Gastrocnemius medialis (tissue), 4 donors: ENCODE measurements at regions not wholly inside any gene's neighbourhood (a gene's known extent, or its start where the extent isn't known, plus 50 kb on each side); places are given as distances from the start of the nearest gene placed in this dataset.

ENCODE experiments used
- POLR2A ChIP-seq, 2 donors: fragments of 450-650 bp; IDR thresholded peaks; one replicate each; pipeline ENCODE4 v1.6.1; 2017; ENCODE audit warnings: antibody characterized with exemption in 2 of 2, mild to moderate bottlenecking in 2 of 2, moderate library complexity in 2 of 2
- TF ChIP-seq, protein P1 (sequence below), 5 experiments: fragments of 450-650 bp in 3 of 5; fragments of 200-600 bp in 2 of 5; sonication (generic) in 2 of 5; IDR thresholded peaks in 4 of 5; conservative IDR thresholded peaks in 1 of 5; 1 replicate in 4 of 5; 2 replicates in 1 of 5; pipeline ENCODE4 v1.5.1; 2016 to 2019; ENCODE audit warnings: antibody characterized with exemption in 5 of 5, mild to moderate bottlenecking in 3 of 5, moderate library complexity in 3 of 5

- TF ChIP-seq, protein P1, sequence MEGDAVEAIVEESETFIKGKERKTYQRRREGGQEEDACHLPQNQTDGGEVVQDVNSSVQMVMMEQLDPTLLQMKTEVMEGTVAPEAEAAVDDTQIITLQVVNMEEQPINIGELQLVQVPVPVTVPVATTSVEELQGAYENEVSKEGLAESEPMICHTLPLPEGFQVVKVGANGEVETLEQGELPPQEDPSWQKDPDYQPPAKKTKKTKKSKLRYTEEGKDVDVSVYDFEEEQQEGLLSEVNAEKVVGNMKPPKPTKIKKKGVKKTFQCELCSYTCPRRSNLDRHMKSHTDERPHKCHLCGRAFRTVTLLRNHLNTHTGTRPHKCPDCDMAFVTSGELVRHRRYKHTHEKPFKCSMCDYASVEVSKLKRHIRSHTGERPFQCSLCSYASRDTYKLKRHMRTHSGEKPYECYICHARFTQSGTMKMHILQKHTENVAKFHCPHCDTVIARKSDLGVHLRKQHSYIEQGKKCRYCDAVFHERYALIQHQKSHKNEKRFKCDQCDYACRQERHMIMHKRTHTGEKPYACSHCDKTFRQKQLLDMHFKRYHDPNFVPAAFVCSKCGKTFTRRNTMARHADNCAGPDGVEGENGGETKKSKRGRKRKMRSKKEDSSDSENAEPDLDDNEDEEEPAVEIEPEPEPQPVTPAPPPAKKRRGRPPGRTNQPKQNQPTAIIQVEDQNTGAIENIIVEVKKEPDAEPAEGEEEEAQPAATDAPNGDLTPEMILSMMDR (IDR thresholded peaks at IDR 0.05 in 4 of 5, conservative IDR thresholded peaks at IDR 0.05 in 1 of 5) = no peak
- TF ChIP-seq POLR2A (IDR thresholded peaks at IDR 0.05) = no peak
These were observed 248.3 kb upstream of the C16orf82 start for GRCh38 chr16:26818393-26818792.
